ENCODE measurements at regions not wholly inside any gene's neighbourhood (a gene's known extent, or its start where the extent isn't known, plus 50 kb on each side); places are given as distances from the start of the nearest gene placed in this dataset.

- no peak for TF ChIP-seq TOX (CRISPR knock-in tag; IDR thresholded peaks at IDR 0.05; ENCODE audit: borderline replicate concordance)
- TF ChIP-seq POU6F1 (CRISPR knock-in tag; IDR thresholded peaks at IDR 0.05; ENCODE audit: borderline replicate concordance, low read depth), result no peak
- TF ChIP-seq PATZ1 (CRISPR knock-in tag; IDR thresholded peaks at IDR 0.05; ENCODE audit: borderline replicate concordance), result no peak
- TF ChIP-seq SNAI2 (CRISPR knock-in tag; IDR thresholded peaks at IDR 0.05), result no peak
- TF ChIP-seq ZNF8 (CRISPR knock-in tag; IDR thresholded peaks at IDR 0.05), result no peak
- no peak for TF ChIP-seq TCF4 (CRISPR knock-in tag; IDR thresholded peaks at IDR 0.05; ENCODE audit: borderline replicate concordance)
- TF ChIP-seq ZFP3 (CRISPR knock-in tag; IDR thresholded peaks at IDR 0.05), result no peak
- TF ChIP-seq BACH2 (CRISPR knock-in tag; IDR thresholded peaks at IDR 0.05; ENCODE audit: borderline replicate concordance), result no peak
- no peak for TF ChIP-seq ZNF70 (CRISPR knock-in tag; IDR thresholded peaks at IDR 0.05)
Observed at GRCh38 chr19:31908496-31909225, 436.7 kb upstream of the ZNF507 start.
